Spleen (tissue), 7 donors: ENCODE measurements at regions not wholly inside any gene's neighbourhood (a gene's known extent, or its start where the extent isn't known, plus 50 kb on each side); places are given as distances from the start of the nearest gene placed in this dataset.

Experiments
- CTCF ChIP-seq, 11 experiments: fragments of 200-600 bp in 7 of 11; fragments of 450-650 bp in 4 of 11; sonication (generic) in 4 of 11; IDR thresholded peaks in 8 of 11; conservative IDR thresholded peaks in 3 of 11; 1 replicate in 7 of 11; 2 replicates in 4 of 11; pipeline versions ENCODE4 v1.4.0 to v1.8.0; 2016 to 2021; ENCODE audit warnings: antibody characterized with exemption in 11 of 11, inconsistent platforms in 4 of 11, mild to moderate bottlenecking in 1 of 11
- POLR2A ChIP-seq, 3 donors: fragments of 450-650 bp; IDR thresholded peaks; one replicate each; pipeline ENCODE4 v1.5.1; 2017; ENCODE audit warnings: antibody characterized with exemption in 3 of 3, mild to moderate bottlenecking in 1 of 3
- donor health status: DM: no; HTN: no; CAD: no; lungs with moderate emphysema.
- donor health status: DM: no; HTN: no; CAD: no.
- donor health status: DM: no; HTN: no; CAD: no.

- TF ChIP-seq POLR2A (IDR thresholded peaks at IDR 0.05): no peak
- no peak for TF ChIP-seq CTCF (IDR thresholded peaks at IDR 0.05 in 8 of 11, conservative IDR thresholded peaks at IDR 0.05 in 3 of 11)
Measured at GRCh38 chr10:62890395-62890794, 74.2 kb upstream of the EGR2 start.
